GM18517 (cell line): ENCODE measurements at regions not wholly inside any gene's neighbourhood (a gene's known extent, or its start where the extent isn't known, plus 50 kb on each side); places are given as distances from the start of the nearest gene placed in this dataset.
"Not testable (repeated sequence)": the region's sequence is repeated elsewhere in the genome, so short reads cannot be mapped to it uniquely, and the experiment has no call there.

Experiments
- ATAC-seq: cut with Tn5 transposase; IDR thresholded peaks from one replicate; pipeline ENCODE4 v1.9.1; 2021; ENCODE audit warnings: mild to moderate bottlenecking, moderate library complexity; ENCODE audit not compliant: unreplicated experiment

DNA sequence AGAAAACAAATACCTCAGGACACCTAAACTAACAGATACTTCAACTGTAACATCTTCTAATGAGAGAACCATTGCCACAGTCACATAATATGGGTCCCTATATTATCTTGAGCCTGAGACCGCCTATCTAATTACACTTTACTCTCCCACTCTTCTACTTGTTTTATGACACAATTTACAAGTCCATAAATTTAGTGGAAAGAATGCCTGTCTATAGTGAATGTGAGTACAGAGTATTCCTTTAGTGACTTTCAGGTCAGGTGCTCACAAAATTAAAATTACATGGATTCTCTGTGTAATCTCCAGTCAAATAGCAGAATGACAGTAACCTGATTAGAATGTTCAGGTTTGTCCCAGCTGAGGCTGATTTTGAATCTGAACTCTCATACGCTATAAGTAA lies 624.1 kb downstream of the PKHD1 start:
- no peak for ATAC-seq

GRCh38 chr6:51464956-51465355 lies 622.5 kb downstream of the PKHD1 start:
- no peak for ATAC-seq

DNA sequence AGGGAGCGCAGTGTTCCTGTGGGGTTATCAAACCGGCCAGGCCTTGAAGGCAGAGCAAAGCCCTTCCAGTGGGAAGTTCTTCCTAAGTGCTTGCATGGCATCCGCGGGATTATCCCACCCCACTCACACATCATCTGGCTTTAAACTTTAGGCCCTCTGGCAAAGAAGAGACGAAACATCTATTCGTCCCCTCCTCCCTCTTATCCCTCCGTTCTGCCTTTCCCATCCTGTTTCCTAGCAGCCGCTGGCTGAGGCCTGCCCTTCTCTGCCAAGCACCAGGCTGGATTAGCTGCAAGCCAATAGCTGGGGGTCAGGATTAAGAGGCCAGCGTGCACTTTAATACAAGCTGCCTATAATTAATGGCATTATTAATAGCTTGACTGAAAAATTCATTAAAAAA lies 621.0 kb downstream of the PKHD1 start:
- no peak for ATAC-seq

DNA sequence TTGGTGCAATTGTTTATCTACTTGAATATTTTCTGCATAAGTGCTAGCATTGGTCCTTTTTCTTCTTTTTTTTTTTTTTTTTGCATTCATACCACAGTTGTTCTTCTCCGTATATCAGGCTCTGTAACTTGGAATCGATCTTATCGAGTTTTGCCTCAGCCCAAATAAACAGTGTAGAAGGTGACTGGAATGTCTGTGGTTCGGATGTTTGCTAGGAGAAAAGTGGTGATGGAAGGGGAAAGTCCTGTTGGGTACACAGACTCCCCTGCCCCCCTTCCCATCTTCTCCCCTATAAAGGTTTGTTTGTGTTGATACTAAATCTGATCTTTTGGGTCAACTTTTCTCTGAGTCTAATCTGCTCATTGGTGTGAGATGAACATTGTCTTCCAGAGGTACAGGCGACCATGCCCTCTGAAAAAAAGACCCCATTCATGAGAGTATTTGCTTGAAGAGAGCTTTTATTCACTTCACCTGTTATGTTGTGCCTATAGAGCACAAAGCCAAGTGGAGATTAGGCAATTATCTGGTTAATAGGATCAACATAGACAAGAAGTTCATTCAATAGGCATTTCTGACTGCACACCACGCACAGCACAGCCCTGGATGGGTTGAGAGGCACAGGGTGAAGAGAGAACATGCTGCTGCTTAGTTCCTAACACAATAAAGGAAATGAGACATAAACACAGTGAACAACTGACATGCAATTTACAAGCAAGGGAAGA lies 620.0 kb downstream of the PKHD1 start:
- ATAC-seq, result no peak

GRCh38 chr6:51468704-51469103 lies 618.7 kb downstream of the PKHD1 start:
- ATAC-seq, result no peak

DNA sequence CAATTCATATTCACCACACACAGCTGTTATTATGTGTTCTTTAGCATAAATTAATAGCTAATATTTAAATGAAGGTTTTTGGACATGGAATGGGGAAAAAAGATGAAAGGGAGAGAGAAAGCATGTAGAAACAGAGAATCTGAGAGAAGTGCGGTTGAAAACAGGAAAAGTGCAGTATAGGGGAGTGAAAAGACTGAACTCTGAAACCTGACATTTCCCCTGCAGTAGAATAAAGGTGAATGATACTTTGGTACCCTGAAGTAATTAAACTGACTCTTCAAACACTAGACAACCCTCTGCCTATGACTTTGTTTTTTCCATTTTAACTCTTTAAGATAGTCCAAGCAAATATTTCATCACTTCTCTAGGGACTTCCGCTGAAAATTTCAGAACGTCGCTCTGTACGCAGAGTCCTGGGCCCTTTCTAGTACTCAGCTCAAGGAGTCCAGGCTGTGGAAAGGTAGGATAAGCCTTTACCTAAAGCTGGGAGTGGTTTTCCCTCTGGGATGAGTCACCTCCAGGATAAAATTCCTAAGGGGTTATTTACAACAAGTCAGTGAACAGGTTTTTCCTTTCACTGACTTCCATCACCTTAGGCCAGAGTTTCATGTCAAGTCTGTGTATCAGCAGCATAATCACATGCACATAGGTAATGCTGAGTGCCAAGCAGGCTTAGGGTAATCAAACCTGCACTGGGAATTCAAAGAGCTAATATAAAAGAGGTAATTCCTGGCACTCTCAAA lies 614.5 kb downstream of the PKHD1 start:
- ATAC-seq, result no peak

- ATAC-seq, result no peak
Measured at GRCh38 chr6:51474022-51474975, 613.1 kb downstream of the PKHD1 start.

DNA sequence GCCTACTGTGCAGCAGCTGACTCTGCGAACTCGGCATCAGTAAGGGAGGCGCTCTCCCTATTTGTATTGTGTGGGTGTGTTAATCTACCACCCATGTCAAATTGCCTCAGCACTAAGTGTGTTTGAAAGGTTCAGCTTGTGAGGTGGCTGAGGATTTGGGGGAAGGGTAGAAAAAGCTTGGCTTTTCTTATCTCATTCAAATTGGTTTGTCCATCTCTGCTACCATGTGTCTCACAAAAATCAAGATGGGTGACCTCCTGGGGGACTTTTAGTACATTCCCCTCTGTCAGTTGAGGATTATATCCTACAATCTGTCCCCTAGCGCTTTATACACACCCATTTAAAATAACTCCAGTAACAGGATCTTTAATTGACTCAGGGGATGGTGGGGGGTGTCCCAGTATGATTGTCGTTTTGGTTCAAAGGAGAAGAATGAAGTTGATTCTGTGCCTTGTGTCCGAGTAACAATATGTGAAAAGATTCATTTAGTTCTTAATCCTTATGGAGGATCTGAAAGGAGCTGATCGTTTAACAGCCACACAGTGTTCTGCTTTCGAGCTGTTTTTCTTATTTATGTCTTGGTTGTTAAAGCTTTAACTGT lies 609.6 kb downstream of the PKHD1 start:
- ATAC-seq, result no peak

- no peak for ATAC-seq
Measured at GRCh38 chr6:51479296-51479695, 608.1 kb downstream of the PKHD1 start.

DNA sequence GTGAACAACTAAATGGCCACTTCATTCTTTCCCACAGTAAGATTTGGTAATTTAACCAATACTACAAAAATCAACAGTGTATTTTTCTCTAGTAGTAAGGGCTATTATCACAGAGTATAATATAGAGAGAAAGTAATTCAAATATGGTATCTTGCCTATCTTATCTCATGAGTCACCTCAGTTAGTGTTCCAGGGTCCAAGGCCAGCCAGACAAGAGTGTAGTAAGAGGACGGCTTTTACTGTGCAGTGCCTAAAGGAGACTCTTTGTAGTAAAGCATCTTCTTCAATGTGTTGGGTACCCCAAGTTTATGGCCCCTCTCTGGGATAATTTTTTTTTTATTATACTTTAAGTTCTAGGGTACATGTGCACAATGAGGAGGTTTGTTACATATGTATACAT lies 607.4 kb downstream of the PKHD1 start:
- ATAC-seq, result no peak

GRCh38 chr6:51485869-51486268 lies 601.5 kb downstream of the PKHD1 start:
- not testable (repeated sequence) for ATAC-seq

DNA sequence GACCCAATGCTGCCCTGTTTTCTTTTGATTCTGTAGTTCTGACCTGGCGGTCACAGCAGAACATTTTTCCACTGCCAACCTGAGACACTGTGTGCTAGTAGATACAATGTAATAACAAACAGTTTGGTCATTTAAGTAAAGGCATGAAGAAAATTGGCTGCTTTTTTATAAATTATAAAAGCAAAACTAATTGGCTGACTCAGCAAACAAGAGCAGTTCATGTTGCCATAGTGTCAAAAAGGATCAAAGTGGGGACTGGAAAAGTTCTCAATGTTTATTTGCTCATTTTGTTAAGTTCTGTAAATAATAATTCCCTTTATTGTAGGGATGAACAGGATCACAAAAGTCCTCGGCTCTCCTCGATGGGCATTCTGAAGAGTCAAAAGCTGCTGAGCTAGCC lies 599.5 kb downstream of the PKHD1 start:
- ATAC-seq, result no peak

GRCh38 chr6:51489133-51489532 lies 598.3 kb downstream of the PKHD1 start:
- ATAC-seq, result no peak

- ATAC-seq, result no peak
Measured at GRCh38 chr6:51490101-51490500, 597.3 kb downstream of the PKHD1 start.

GRCh38 chr6:51494342-51494741 lies 593.1 kb downstream of the PKHD1 start:
- no peak for ATAC-seq

DNA sequence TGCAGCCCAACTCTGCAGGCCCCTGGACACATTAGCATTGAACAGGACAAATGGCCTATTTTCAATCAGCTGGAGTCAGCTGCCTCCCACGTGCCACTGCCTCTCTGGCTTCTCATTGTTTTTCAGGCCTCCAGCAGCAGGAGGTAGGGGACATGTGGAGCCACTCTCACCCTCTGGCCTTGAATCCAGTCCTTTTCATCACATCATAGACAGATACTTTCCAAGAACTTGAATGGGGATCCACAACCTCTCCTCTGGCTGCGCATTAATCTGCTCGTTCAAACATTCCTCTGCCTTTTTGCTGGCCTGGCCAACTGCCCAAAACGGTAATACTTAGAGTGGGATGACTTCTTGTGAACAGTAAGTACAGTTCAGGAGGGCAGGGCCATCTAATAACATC lies 592.3 kb downstream of the PKHD1 start:
- no peak for ATAC-seq

DNA sequence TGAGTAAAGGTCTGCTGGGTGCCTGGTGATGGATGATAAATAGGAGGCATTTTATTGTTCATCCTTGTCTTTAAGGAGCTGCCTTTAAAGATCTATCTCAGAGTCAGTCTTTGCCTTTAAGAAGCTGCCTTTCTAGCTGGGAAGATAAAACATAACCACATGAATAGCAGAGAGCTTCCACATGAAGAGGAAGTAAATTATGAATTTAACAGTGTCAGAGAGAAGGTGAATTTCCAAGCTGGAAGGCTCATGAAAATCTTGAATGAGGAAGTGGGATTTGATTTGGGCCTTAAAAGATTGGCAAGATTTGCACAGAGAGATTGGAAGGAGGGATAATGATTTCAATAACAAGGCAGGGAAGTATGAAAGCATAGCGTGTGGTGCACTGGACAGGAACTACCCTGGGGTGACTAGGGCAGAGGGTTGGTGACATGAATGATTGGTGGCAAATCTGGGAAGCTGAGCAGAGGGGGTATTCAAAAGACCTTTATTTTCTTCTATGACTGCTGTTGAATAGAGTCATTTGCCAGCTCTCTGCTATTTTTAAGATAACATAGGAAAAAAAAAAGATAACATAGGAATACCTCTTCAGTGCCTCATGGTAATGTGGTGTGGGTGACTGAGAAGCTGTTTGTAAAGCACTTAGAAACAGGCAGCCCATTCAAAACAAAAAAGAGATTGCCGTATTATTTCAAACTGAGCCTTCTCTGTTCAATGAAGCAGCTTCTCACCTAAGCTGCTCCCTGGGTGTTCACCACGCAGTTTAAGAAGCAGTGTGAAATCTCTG lies 591.6 kb downstream of the PKHD1 start:
- no peak for ATAC-seq

DNA sequence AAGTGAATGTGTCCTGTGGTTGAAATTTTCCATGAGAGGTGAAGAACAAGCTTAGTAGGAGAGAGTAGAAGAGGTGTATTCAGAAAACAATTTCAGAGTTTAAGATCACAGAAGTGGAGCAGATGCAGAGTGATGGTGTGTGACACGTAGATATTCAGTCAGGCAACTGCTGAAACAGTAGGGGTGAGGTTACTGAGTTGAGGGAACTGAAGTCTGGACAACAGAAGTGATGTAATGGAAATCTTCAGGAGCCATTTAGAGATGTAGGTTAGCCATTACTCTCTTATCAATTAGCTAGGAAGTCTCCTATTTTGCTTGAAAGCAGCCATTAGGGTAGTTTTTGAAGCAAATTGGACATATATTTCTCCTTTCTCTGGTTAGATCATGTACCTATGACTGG lies 584.4 kb downstream of the PKHD1 start:
- ATAC-seq, result no peak

- no peak for ATAC-seq
Measured at GRCh38 chr6:51505434-51505833, 582.0 kb downstream of the PKHD1 start.

GRCh38 chr6:51509597-51509996 lies 577.8 kb downstream of the PKHD1 start:
- no peak for ATAC-seq
